HS-5 (cell line): ENCODE measurements at regions not wholly inside any gene's neighbourhood (a gene's known extent, or its start where the extent isn't known, plus 50 kb on each side); places are given as distances from the start of the nearest gene placed in this dataset.
"Not testable (repeated sequence)": the region's sequence is repeated elsewhere in the genome, so short reads cannot be mapped to it uniquely, and the experiment has no call there.

Experiments used
- DNase-seq: peaks from one replicate; pipeline ENCODE4 v3.0.0-alpha.2; 2012; ENCODE audit warnings: low read depth

DNA sequence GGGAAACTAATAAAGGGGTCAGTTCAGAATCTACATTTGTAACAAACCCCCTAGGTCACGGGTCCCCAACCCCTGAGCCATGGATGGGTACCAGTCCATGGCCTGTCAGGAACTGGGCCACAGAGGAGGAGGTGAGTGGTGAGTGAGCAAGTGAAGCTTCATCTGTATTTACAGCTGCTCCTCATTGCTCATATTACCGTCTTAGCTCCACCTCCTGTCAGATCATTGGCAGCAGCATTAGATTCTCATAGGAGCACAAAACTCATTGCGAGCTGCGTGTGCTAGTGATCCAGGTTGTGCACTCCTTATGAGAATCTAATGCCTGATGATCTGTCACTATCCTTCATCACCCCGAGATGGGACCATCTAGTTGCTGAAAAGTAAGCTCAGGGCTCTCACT is 88.4 kb upstream of the MPP7 start:
- no peak for DNase-seq

DNA sequence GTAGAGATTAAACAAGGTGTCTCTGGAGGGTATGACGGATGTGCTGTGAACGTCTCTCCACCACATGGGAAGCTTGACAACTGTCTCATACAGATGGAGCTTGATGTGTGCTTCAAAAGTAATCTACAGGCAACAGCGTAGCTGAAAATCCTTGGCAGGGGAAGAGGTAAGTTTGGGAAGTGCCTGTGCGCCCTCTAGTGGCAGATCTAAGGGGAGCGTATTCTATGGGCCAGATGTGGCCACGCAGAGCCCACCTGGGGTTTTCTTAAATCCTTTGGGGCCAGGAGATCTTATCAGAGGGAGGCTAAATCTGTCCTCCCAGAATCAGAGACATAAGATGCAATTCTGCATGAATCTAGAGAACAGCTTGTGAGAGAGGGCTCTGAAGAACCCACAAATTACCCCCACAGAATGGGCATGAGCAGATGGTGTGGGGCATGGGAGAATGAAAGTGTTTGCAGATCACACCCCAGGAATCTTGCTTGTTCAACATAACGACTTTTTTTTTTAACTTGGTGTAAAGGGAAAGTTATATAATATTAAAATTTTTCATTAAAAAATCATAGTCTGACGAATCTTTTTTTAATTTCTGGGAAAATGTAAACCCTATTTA is 91.2 kb upstream of the MPP7 start:
- DNase-seq, result no peak

- no peak for DNase-seq
Observed at GRCh38 chr10:28396331-28396730, 93.5 kb upstream of the MPP7 start.

DNA sequence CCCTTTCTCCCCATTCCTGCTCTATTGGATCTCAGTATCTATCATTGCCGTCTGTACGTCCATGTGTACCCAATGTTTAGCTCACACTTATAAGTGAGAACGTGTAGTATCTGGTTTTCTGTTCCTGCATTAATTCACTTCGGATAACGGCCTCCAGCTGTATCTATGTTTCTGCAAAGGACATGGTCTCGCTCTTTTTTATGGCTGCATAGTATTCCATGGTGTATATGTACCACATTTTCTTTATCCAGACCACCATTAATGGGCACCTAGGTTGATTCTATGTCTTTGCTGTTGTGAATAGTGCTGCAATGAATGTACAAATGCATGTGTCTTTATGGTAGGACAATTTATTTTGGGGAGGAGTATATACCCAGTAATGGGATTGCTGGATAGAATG is 94.4 kb upstream of the MPP7 start:
- no peak for DNase-seq

DNA sequence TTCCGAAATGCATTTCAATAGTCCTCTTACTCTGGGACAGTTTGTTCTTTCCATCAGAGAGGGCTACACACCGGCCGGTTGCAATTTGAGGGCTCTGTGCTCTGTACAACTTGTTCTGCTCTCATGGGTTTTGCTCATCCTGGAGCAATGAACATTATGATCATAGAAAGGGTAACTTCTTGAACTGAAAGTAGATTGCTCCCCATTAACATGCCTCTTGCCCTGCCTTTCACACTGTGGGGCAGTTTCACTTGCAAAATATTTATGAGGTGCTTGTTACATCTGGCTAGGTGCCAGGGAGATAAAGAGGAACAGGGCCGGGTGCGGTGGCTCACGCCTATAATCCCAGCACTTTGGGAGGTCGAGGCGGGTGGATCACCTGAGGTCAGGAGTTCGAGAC is 97.3 kb upstream of the MPP7 start:
- DNase-seq, result no peak

DNA sequence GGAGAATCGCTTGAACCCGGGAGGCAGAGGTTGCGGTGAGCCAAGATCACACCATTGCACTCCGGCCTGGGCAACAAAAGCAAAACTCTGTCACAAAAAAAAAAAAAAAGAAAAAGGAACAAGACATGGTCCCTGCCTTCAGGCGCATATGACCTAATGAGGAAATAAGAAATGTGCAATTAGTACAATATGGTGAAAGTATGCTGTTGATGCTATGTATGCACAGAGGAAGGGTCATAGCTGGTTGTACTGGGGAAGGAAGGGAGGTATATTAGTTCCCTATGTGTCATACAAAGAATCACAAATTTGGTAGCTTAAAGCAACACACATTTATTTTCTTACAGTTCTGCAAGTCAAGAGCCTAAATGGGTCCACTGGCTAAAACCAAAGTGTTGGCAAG is 97.8 kb upstream of the MPP7 start:
- DNase-seq, result no peak

- DNase-seq, result not testable (repeated sequence)
Observed at GRCh38 chr10:28402611-28403073, 99.8 kb upstream of the MPP7 start.

- DNase-seq, result no peak
Observed at GRCh38 chr10:28403090-28403489, 100.2 kb upstream of the MPP7 start.

DNA sequence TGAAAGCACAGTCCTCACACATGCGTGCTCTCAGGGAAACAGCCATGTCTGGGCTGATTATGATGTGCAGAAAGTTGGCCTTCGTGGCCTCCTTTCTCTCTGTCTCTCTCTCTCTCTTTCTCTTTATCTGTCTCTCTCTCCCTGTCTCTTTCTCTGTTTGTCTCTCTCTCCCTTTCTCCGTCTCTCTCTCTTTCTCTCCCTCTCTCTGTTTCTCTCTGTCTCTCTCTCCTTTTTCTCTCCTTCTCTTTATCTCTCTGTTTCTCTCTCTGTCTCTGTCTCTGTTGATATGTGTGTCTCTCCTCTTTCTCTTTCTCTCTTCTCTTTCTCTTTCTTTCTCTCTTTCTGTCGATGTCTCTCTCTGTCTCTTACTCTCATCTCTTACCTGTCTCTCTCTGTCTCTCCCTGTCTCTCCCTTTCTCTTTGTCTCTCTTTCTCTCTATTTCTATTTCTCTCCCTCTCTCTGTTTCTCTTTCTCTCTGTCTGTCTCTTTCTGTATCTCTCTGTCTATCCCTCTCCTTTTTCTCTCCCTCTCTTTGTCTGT is 105.4 kb upstream of the MPP7 start:
- DNase-seq, result no peak

DNA sequence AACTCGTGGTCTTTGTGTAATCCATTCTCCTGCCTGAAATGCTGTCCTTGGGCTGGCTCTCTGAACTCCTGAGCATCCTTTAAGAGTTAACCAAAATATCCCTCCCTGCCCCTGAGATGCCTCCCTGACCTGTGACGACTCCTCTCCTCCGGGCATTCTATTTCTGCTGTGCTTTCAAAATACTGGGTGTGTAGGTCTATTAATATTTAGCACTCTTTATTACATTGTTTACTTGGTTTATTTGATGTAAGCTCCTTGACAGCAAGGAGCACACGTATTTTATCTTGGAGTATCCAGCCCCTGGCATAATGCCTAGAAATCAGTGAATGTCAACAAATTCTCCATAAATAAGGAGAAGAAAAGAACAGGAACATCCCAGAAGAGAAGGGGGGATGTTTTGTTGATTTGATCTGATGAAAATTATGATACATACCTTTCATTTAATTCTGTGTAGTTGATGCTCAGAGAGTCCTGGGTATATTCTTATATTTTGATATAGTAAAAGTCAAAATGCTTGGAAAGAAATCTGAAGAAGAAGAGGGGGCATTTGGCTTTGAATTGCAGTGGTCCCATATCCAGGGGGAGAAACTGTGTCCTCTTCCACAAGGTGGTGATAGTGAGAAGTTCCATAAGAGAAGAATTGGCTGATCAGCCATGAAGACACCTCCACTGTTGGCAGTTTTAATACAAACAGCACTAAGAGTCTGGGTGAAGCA is 107.7 kb upstream of the MPP7 start:
- no peak for DNase-seq

DNA sequence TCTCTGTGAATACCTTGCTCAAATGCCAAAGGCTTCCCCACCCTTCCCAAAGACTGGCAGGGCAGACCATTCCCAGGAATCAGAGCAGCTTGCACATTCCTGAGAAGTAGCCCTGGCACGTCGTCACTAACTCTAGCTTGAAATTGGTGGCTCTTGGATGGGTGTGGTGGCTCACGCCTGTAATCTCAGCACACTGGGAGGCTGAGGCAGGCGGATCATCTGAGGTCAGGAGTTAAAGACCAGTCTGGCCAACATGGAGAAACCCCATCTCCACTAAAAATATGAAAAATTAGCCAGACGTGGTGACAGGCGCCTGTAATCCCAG is 108.2 kb upstream of the MPP7 start:
- DNase-seq, result no peak

DNA sequence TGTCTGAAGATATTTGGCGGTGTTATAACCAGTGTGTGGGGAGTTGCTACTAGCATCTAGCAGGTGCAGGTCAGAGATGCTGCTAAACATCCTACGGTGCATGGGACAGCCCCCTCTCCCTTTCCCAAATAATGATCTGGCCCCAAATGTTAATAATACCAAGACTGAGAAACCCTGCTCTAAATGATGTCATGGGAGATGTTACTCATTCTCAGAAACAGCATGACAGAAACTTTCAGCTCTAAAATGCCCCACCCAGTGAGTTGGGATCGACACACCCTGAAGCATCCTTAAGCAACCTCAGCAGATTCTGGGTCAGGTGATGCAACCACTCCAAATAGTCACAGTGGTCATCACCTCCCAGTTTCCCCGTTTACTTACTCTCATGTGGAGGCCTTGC is 108.8 kb upstream of the MPP7 start:
- DNase-seq, result no peak

DNA sequence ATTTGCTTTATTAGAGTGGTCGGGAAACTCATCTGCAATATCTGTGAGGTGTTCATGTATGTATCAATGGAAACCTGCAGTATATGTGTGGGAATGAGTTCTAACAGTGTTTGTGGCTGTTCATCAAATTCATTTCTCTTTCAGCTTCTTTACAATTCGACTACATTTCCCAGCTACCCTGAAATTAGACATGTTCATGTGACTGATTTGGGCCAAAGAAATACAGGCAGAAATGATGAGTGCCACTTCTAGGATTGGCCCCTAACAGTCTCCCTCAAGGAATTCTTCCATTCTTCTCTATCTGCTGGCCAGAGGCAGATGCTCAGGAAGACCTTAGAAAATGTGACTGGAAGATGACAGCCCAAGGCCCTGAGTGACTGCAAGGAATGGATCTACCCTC is 114.8 kb upstream of the WAC start:
- no peak for DNase-seq

DNA sequence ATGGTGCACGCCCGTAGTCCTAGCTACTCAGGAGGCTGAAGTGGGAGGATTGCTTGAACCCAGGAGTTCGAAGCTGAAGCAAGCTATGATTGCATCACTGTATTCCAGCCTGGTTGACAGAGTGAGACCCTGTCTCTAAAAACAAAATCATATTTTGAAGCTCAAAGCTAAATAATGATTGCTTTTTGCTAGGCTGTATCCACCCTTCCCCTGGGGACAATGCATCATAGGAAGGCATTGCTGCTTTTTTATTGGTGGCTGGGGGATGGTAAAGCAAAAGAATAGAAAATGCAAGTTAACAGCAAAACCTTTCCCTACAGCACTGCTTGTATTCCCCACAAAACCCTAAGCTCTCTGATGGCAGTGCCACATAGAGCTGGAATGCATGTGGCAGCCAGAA is 107.5 kb upstream of the WAC start:
- DNase-seq, result no peak

- DNase-seq, result no peak
Observed at GRCh38 chr10:28426392-28427159, 106.3 kb upstream of the WAC start.

DNA sequence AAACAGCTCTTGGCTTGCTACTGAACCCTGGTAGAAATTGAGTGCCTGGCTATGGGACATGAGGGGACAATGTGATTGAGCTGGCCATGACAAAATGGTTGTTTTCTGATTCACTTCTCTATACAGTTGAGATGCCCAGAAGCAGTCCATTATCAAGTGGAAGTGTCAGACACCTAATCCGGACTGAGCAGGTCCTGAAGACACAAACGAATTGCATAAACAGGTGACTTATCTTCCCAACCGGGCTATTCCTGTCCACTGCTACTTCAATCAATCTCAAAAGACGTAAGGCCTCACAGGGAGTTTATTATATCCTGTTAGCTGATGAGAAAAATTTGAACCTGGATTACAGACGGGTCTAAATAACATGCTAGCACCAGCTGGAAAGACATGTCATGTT is 105.5 kb upstream of the WAC start:
- no peak for DNase-seq

GRCh38 chr10:28429045-28429444 is 103.9 kb upstream of the WAC start:
- no peak for DNase-seq

DNA sequence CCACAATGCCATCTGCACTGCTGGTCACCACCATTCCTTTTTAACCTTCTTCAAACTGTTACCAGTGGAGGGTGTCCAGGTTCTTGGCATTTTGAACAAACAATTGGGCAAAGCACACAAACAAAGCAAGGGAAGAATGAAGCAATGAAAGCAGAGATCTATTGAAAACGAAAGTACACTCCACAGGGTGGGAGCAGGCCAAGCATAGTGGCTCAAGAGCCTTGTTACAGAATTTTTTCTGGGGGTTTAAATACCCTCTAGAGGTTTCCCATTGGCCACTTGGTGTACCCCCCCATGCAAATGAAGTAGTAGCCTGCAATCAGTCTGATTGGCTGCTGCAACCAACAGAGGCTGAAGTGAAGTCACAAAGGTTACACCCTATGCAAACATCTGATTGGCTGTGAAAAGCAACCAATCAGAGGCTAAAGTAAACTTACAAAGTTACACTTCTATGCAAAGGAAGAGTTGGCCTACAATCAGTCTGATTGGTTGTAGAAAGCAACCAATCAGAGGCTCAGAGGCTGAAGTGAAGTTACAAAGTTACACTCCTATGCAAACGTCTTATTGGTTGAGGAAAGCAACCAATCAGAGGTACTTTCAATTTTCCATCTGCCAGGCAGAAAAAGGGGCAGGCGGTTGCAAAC is 103.2 kb upstream of the WAC start:
- no peak for DNase-seq

- no peak for DNase-seq
Observed at GRCh38 chr10:28431139-28431538, 101.8 kb upstream of the WAC start.

DNA sequence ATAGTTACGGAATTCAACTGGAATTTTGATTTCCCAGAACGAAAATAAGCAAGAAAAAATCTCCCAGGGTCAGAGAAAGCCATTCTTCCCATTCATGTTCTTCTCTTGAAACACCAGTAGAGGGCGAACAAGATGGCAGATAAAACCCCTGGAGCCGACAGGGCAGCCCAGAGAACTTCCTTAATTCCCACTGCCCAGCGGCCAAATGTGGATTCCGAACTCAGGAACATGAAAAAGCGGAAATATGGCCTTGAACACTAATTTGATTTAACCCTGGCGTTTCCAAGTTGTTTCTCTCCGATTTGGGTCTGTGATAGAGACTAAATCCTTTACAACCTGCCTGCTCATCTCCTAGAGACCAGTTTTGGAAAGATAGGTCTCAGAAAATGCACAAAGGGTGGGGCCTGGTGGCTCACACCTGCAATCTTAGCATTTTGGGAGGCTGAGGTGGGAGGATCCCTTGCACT is 100.7 kb upstream of the WAC start:
- DNase-seq, result no peak

DNA sequence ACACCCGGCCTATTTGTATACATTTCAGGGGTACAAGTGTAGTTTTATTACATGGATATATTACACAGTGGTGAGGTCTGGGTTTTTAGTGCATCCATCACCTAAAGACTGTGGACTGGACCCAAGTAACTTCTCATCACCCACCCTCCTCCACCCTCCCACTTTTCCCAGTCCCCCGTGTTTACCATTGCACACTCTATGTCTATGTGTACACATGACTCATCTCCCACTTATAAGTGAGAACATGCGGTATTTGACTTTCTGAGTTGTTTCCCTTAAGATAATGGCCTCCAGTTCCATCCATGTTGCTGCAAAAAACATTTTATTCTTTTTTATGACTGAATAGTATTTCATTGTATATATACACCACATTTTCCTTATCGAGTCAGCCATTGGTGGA is 98.9 kb upstream of the WAC start:
- no peak for DNase-seq

- DNase-seq, result no peak
Observed at GRCh38 chr10:28442403-28442802, 90.5 kb upstream of the WAC start.

DNA sequence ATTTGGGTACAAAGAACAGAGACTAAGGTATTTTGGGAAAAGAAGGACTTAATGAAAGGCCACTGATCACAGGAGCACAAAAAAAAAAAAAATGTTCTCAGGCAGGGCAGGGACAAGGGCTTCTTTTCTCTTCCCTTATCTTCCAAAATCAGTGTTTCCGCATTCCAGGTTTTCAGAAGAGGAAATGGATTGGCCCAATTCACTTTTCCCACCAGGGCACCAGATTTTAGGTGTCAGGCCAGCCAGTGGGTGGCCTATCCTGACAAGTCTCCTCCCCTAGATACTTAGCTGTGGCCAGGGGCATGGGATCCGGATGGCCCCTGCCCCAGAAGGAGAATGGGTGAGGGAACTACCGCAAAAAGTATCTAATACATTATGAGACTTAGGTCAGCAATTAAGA is 88.9 kb upstream of the WAC start:
- no peak for DNase-seq
